ENCODE measurements at regions not wholly inside any gene's neighbourhood (a gene's known extent, or its start where the extent isn't known, plus 50 kb on each side); places are given as distances from the start of the nearest gene placed in this dataset.

DNA sequence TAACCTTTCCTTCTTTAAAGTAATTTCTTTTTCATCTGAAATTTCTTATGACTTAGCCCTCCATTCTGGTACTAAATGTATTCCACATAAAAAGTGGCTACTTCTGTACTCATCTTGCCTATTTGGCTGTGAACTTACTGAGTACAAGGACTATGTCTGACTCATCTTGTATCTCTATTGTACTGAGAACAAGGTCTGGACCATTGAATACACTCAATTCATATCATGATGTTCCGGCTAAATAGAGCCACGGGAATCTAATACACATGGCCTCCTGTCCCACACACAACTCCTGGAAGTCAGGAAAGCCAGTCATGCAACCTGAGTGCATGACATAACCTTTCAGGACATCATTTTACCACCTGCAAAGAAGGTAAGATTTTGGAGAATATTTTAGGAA is 203.9 kb downstream of the PLK2 start:
- no peak for DNase-seq (ENCODE audit: low spot score)

DNA sequence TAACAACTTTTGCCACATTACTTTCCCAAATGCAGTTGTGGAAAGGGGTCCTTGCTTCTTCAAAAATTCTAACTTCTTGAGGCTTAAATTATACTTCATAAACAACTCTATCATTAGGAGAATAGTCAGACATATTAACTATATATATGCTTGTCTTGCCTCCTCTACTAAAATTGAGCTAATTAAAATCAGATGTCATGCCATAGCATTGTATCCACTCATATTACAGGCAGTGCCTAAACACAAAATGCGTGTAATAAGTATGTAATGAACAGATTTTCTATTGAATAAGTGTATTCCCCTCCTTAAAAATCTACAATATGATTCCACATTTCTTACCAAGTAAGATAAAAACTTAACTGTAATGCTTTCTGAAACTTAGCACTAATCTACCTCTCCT is 204.5 kb downstream of the PLK2 start:
- no peak for DNase-seq (ENCODE audit: low spot score)

DNA sequence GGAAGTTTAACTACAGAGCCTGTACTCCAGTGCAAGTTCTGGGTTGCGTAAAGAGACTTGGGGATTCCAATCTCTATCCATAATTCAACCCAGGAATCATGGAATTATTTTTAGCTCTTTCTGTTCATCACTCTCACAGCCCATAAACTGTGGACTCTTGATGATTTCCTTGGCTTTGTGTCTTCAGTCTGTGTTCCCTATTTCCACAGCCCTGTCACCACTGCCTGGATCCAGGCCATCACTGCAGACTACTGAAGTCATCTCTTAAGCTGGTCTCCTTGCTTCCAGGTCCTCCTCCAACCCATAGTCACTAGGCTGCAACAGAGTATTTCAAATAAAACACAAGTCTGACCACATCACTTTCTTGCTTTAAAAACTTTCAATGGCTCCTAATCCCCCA is 211.7 kb downstream of the PLK2 start:
- DNase-seq (ENCODE audit: low spot score): no peak

DNA sequence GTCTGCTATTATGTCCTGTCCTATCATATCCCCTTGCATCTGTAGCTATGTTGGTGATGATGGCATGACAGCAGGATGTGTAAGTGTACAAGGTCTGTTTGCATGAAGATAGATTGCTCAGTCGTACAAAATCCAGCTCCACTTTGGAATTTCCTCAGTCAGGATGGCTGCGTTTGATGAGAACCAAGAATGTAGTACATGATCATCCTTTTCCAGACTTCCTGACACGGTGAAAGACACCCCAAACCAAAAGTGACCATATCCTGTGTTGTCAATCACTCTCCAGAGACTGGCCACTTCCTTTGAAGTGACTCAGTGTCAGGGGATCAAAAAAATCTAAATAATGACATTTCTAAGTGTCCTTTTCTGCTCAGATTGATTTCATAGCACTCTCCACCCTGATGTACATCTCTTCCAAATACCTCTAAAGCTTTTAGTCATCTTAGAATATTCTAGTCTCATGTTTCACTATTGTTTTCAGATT is 213.4 kb downstream of the PLK2 start:
- DNase-seq (ENCODE audit: low spot score): no peak

DNA sequence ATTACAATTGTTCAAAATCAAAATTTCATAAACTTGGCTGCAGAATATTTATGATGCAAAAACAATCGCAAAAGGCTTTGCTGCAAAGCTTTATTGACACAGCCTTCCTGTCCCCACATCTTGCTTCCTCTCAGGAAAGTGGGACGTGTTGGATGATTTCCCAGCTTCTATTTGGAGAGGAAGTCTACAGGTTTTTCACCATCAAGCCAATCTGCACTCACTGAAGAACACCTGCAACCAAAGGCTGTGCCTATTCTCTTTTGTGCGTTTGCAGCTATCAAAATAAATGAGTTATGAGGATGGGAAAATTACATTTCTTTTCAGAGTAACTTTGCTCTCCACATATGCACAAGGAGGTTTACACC is 214.4 kb downstream of the PLK2 start:
- DNase-seq (ENCODE audit: low spot score): no peak

DNA sequence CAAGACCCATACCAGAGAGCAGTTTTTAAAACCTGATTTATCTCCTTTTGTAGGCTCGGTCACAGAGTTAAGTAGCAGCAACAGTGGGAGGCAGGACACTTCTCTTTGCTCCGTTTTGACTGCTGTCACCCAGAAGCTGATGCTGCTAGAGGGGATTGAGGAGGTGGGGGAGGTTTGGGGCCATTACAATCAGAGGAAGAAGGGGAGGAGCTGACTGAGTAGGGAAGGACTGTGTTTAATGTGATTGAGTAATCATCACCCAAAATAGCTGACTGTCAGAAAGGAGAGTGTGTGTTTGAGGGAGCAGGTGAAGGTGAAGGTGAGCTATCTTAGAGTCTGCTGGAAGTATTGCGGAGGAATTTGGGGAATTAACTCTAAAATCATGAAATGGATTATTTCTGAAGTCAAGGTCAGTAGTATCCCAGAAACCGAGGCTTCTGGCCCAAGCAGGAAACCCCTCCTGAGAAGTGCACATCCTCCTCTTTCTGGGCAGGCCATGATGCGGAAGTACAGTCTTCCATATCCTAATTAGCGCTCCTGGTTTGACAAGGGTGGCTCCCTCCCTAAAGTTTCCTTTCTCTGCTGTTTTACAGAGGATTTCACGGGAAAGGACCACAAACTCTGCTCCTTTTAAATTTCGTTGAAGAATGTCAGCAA is 214.9 kb downstream of the PLK2 start:
- DNase-seq (ENCODE audit: low spot score): no peak

DNA sequence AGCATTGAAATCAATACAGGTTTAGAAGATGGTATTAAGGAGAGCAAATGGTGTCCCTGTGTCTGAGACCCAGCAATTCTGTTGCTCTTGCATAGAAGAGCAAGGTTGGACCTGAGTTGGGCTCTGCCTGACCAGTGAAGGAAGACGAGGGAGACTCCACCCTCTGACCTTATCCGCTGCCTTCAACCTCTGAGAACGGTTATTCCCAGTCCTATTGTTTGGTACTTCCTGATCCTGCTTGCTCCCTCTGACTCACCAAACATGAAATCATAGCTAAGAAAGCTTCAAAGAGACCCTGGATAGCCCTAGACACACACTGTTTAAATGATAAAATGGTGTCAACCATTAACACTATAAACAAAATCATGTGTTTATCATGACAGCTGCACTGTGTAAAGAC is 218.5 kb downstream of the PLK2 start:
- DNase-seq (ENCODE audit: low spot score): no peak

DNA sequence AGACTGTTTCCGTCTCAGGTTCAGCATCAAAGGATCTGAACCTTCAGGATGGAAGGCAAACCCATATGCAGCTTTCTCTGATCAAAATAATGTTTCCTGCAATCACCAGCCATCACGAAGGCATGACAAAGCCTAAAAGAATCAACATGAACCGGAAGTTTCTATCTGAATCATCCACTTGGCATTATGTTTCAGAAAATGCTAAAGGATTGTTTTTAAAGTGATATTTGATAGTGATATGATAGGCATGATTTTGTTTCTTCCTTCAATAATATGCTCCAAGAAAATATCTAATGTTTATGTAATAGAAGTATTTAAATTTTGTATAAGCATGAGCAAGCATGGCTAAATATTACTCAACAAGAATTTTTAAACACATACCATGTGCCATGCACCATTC is 219.6 kb downstream of the PLK2 start:
- DNase-seq (ENCODE audit: low spot score): no peak

DNA sequence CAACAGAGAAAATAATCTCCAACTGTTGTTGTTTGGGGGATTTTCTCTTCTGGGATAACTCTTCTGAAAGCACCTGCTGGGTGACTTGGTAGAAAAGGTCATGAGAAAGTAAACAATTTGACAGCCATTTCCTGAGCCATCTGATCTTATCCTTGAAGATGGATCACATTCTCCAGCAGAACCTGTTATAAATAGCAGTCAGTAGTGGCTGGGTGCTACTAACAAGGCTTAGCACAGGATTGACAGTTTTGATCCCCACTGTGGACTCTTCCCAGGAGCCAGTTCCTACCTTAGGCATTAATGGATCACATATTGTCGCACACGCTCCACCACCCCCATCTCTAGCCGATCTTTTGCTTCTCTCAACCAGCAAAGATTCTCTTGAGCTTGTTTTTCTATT is 220.2 kb downstream of the PLK2 start:
- DNase-seq (ENCODE audit: low spot score): no peak

DNA sequence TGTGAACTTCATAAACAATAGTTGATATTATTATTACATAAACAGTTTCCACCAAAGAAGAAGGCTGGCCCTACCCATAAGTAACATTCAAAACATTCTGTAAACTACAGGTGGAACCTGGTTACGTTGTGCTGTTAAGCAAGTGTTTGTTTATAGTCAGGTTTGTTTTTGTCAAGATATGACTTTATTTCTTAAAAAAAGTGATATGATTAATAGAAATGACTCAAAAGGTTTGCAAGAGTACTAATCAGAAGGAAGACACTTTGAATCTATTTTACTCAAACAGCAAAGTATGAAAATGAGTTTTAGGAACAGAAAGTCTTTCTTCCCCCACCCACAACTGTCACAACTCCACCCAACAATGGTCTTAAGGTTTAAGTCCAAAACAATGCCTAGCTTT is 220.8 kb downstream of the PLK2 start:
- no peak for DNase-seq (ENCODE audit: low spot score)

DNA sequence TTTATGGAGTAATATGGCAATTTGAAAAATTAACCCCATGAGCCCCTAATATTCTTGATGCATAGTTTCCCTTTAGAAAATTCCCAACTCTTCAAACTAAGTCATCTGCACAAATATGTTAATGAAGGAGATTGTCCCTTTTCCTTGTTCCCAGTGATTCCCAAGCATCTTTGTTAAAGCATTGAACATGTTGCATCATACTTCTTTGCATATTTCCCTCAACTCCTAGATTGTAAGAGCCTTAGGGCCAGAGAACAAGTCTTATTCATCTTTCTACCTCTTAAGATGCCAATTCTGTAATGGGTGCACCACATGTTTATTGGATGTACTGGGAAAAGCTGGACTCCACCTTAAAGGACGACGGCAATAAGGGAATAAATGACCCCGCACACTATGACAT is 223.4 kb downstream of the PLK2 start:
- no peak for DNase-seq (ENCODE audit: low spot score)

DNA sequence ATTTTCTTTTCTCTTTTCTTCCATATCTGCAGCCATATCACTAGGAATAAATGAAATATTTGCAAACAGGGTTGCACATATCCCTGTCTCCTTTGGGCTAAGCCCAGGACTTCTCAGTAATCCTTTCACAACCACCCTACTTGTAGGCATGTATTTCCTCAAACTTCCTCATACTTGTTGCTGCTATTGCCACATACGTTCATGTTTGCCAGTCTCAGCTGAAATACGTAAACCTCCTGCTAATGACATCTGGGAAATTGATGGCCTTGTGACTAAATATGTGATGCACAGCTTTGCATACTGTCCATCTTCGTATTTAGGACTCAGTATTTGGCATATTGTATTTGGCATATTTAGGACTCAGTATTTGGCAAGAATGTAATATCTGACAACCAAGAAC is 224.6 kb downstream of the PLK2 start:
- no peak for DNase-seq (ENCODE audit: low spot score)

DNA sequence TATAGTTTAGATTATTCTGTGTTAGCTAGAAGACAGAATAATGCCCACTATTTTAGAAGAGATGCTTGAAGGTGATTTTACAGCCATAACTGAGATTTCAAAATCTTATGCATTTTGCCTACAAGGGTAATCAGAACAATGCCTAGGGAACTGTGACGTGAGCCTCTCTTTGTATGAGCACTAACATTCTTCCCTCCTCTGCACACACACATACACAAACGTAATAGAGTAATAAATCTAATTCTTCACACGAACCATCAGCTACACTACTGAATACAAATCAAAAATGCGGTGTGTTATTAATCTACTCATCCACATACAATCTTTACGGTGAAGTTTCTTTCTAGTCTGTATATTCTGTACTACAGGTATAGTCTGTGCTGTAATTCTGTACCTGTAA is 227.8 kb downstream of the PLK2 start:
- DNase-seq (ENCODE audit: low spot score): no peak

DNA sequence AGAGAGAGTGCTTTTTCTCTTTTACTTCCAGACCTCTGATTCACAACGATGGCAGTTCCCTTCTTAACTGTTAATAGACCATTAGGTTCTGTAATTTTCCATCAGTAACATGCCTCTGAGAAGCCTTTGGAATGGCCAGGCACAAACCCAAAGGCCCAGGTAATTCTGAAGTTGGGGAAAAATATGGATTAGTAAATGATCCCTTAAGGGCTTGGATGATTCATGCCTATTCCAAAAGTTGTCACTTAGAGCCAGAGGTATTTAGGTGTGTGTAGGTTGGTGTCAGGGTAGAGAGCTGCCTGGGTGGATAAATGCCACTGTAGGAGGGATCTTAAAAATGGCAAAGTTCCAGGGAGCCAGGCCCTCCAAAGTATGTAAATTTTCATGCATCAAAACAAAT is 228.8 kb downstream of the PLK2 start:
- DNase-seq (ENCODE audit: low spot score): no peak

DNA sequence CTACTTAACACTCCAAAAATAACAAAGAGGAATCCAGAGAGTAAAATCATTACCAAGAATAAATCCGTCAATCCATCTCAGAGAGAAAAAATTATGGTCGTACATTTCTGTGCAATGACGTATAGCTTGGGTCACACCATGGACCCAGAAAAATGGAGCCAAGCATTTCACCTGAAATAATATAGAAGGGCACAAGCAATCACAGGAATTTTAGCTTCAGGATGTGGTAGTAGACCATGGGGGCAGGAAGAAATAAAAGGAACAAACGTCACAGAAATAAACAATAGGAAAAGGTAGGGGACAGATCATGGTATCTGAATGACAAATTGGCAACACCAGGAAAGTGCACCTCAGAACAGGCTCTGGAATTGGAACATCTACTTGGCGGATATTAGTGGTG is 231.0 kb downstream of the PLK2 start:
- DNase-seq (ENCODE audit: low spot score): no peak

DNA sequence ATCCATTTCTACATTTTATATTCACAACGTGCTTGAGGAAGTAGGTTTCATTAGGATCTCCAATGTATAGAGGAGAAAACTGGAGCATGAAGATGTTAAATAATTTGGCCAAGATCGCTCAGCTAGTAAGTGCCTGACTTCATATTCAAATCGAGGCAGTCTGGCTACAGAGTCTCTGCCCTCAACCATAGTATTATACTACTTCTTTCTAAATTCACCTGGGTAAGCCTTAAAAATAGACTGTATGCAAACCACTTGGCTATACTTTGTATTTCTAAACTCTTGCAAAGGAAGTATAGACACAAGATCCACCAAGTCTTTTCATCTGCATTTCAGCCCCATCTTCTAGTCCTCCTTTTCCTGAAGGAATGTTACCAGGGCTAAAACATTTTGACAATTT is 232.0 kb downstream of the PLK2 start:
- DNase-seq (ENCODE audit: low spot score): no peak

DNA sequence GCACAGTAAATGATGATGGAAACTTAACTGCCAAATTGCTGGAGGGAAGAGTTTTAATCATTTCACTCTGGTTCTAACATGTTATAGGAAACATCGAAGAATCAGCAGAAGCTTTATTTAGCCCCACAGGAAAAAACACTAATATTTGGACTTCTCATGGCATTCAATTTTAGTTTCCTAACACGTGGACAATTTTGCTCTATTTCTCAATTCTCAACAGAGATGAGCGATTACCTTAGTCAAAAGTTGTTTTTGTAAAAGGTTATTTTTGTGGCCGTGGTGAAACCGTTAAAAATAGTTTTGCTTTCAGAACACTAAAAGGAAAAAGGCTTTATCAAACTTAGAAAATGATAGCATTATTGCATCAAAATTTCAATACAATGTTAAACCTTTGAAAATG is 235.2 kb downstream of the PLK2 start:
- DNase-seq (ENCODE audit: low spot score): no peak

DNA sequence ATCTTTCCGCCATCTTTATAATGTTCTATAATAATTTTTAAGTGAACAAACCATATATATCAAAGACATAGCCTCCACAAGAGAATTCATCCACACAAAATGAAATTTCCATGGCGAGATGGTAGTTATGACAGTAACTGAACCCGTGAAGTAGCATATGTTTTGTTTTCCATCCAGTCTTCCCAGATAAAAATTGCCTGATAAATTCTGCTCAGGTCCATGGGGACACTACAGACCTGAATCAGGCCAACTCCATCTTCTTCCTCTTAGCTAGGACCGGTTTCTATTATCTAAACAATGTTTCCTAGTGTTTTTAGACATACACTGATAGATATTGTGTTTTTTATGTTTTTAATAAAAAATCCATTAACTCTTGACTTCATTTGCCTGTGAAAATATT is 235.7 kb downstream of the PLK2 start:
- DNase-seq (ENCODE audit: low spot score): no peak

DNA sequence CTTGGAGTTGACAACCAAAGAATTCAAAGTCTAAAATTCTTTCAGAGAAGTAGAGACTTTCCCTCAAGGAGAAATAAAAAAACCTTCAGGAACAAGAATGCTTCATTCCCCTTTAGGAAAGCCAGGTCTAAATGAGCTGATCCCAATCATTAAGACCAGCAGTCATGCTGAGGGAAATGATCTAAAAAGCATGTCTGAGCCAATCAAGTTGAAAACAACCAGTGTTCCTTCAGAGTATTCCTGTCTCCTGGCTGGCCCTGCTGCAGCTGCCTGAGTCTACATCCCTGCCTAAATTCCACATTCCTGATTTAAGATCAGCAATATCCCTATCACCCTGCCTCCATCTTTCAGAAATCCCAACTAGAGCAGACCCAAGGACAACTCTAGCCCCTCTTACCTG is 244.5 kb downstream of the PLK2 start:
- DNase-seq (ENCODE audit: low spot score): no peak

DNA sequence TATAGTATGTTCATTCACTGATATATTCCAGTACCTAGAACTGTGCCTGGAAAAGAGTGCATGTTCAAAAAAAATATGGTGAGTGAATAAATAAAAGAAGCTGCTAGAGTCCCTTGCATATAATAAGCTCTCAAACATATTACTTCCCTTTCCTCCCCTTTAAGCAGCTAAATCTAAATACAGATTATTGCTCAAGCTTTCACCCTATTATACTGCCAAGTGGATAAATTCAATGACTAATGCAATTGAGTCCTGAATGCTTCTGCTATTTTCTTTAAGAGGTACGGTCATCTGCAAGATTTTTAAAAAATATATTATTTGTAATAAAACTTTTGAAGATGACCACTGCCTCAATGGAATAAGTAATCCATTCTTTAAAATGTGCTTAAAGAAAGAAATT is 248.4 kb downstream of the PLK2 start:
- no peak for DNase-seq (ENCODE audit: low spot score)

DNA sequence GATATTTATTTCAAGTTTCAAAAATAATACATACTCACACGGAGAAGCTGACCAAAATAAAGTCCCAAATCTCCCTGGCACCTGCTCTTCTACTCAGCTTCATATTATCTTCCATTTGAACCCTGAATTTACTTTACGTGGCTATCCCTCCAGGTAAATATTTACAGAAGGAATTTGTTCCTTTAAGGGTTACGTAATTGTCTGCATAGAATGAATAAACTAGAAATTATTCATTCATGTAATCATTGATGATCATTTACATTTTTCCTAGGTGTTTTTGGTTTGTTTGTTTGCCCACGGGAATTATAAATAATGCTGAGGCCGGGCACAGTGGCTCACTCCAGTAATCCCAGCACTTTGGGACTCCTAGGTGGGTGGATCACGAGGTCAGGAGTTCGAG is 251.2 kb downstream of the PLK2 start:
- DNase-seq (ENCODE audit: low spot score): no peak

DNA sequence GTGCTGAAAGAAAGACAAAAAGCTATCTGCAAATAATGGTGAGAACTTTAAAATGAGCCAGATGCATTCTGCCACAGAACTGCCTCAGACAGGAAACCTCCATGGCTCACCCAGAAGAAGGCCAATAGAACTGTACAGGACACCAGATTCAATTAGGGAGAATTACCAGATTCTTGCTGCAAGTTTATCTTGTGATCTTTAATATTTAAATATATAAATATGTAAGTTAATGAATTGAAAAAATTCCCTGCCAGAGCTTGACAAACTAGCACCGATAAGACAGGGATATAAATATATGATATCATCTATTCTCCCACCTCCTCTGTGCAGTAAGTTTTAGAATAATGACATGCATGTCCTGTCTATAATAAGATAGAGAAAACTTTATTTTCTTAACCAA is 252.8 kb downstream of the PLK2 start:
- no peak for DNase-seq (ENCODE audit: low spot score)

DNA sequence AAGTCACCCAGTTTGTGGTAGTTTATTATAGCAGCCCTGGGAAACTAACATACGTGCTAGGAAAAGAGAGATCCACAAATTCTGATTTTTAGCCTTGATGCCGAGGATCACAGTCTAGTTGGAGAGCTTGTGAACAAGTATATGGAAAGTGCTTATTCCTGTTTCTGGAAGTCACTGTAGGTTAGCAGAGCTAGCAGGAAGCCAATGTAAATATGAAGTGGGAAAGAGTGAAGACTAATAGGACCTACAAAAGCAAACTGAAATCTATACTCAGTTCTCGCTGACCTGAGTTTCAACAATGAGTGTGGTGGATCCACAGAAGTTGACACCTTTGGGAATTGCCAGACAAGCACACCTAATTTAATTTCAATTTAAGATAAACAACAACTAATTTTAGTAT is 254.9 kb downstream of the PLK2 start:
- no peak for DNase-seq (ENCODE audit: low spot score)

DNA sequence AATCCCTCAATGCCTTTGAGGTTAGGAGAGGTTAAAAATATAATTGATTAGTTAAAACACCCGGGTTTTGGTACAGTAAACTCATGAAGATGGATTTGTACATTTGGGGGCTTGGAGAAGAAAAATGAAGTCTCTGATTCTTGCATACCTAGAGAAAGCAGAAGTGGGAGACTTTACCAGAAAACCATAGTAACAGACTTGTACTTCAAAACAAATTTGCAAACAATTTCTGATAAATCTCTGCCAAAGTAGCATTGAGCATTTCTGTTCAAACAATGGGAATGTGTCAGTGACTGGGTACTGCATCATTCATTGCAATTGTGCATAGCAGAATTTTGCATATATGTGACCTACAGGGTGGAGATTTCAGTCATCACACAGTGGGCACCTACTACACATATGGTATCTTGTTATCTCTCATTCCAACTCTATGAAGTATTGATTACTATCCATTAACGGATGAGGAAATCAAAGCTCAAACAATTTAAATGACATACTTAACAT is 256.9 kb downstream of the PLK2 start:
- no peak for DNase-seq (ENCODE audit: low spot score)
